CD14-positive monocyte (primary cell): ENCODE measurements at regions not wholly inside any gene's neighbourhood (a gene's known extent, or its start where the extent isn't known, plus 50 kb on each side); places are given as distances from the start of the nearest gene placed in this dataset.
"Not testable (repeated sequence)": the region's sequence is repeated elsewhere in the genome, so short reads cannot be mapped to it uniquely, and the experiment has no call there.

Source experiments
- DNase-seq, 3 donors: peaks; one replicate each; pipeline ENCODE4 v3.0.0-alpha.2; 2011 to 2022
- H2AFZ ChIP-seq: 2 replicates; pipeline ENCODE4 v1.6.0; 2012; ENCODE audit warnings: mild to moderate bottlenecking, low read depth, low read length, inconsistent platforms; ENCODE audit not compliant: insufficient read depth, poor library complexity, severe bottlenecking
- H3K27ac ChIP-seq, 2 donors: 1 replicate in 1 of 2; 2 replicates in 1 of 2; pipeline ENCODE4 v1.5.1; 2012 to 2013; ENCODE audit warnings: low read length in 2 of 2, control low read depth in 1 of 2, inconsistent platforms in 1 of 2, low read depth in 1 of 2, mild to moderate bottlenecking in 1 of 2
- H3K27me3 ChIP-seq, 2 donors: one replicate each; pipeline versions ENCODE4 v1.6.0 to v1.6.1; 2011 to 2013; ENCODE audit warnings: low read length in 2 of 2; ENCODE audit not compliant: control insufficient read depth in 2 of 2, insufficient read depth in 2 of 2
- H3K36me3 ChIP-seq, 2 donors: replicated peaks in 1 of 2; 1 replicate in 1 of 2; 2 replicates in 1 of 2; pipeline versions ENCODE4 v1.5.1 to v1.6.1; 2012 to 2013; ENCODE audit warnings: low read length in 2 of 2, control low read depth in 1 of 2, inconsistent platforms in 1 of 2, mild to moderate bottlenecking in 1 of 2; ENCODE audit not compliant: insufficient read depth in 2 of 2, control insufficient read depth in 1 of 2
- H3K4me1 ChIP-seq, 2 donors: 1 replicate in 1 of 2; 2 replicates in 1 of 2; pipeline versions ENCODE4 v1.5.1 to v1.6.1; 2012 to 2013; ENCODE audit warnings: low read length in 2 of 2, control low read depth in 1 of 2, inconsistent platforms in 1 of 2, mild to moderate bottlenecking in 1 of 2, moderate library complexity in 1 of 2; ENCODE audit not compliant: insufficient read depth in 2 of 2, control insufficient read depth in 1 of 2
- H3K4me2 ChIP-seq: replicated peaks from 2 replicates; pipeline ENCODE3; 2012; ENCODE audit warnings: low read length, moderate library complexity, mild to moderate bottlenecking; ENCODE audit not compliant: poor library complexity, severe bottlenecking; ENCODE audit errors: extremely low read depth
- H3K4me3 ChIP-seq, 3 experiments: fragments of 200-600 bp in 1 of 3; sonication (generic) in 1 of 3; replicated peaks in 1 of 3; 1 replicate in 2 of 3; 2 replicates in 1 of 3; pipeline ENCODE4 v1.5.1; 2011 to 2013; ENCODE audit warnings: low read length in 3 of 3, mild to moderate bottlenecking in 3 of 3, control low read depth in 2 of 3, low read depth in 2 of 3, inconsistent platforms in 1 of 3, moderate library complexity in 1 of 3
- H3K79me2 ChIP-seq: 2 replicates; pipeline ENCODE4 v1.6.0; 2012; ENCODE audit warnings: mild to moderate bottlenecking, control low read depth, inconsistent platforms, low read length, moderate library complexity; ENCODE audit not compliant: insufficient read depth
- H3K9ac ChIP-seq: 2 replicates; pipeline ENCODE4 v1.6.0; 2017; ENCODE audit warnings: low read length, mild to moderate bottlenecking; ENCODE audit not compliant: insufficient read depth, poor library complexity, severe bottlenecking
- H3K9me3 ChIP-seq, 2 donors: replicated peaks in 1 of 2; 1 replicate in 1 of 2; 2 replicates in 1 of 2; pipeline versions ENCODE4 v1.5.1 to v1.6.1; 2012 to 2013; ENCODE audit warnings: low read length in 2 of 2, control low read depth in 1 of 2; ENCODE audit not compliant: control insufficient read depth in 1 of 2, insufficient read depth in 1 of 2
- H4K20me1 ChIP-seq: 2 replicates; pipeline ENCODE4 v1.6.0; 2012; ENCODE audit warnings: mild to moderate bottlenecking, low read length, control low read depth, moderate library complexity; ENCODE audit not compliant: insufficient read depth
- H3K27ac Mint-ChIP-seq, 7 donors: one replicate each; pipeline ENCODE4 v1.8.0; 2020; ENCODE audit warnings: mild to moderate bottlenecking in 7 of 7, mixed read lengths in 7 of 7, moderate library complexity in 6 of 7, inconsistent platforms in 2 of 7
- H3K27me3 Mint-ChIP-seq, 3 donors: one replicate each; pipeline ENCODE4 v1.8.0; 2021 to 2022; ENCODE audit warnings: low read depth in 3 of 3, mild to moderate bottlenecking in 3 of 3, mixed read lengths in 3 of 3, moderate library complexity in 3 of 3, inconsistent platforms in 1 of 3
- H3K36me3 Mint-ChIP-seq, 2 donors: one replicate each; pipeline ENCODE4 v1.8.0; 2020; ENCODE audit warnings: mixed read lengths in 2 of 2, inconsistent platforms in 1 of 2, mild to moderate bottlenecking in 1 of 2
- H3K4me1 Mint-ChIP-seq: one replicate; pipeline ENCODE4 v1.8.0; 2020; ENCODE audit warnings: mild to moderate bottlenecking, mixed read lengths
- H3K4me3 Mint-ChIP-seq, 2 donors: one replicate each; pipeline ENCODE4 v1.8.0; 2020; ENCODE audit warnings: mild to moderate bottlenecking in 2 of 2, mixed read lengths in 2 of 2, moderate library complexity in 1 of 2
- H3K9me3 Mint-ChIP-seq, 7 donors: one replicate each; pipeline ENCODE4 v1.8.0; 2020 to 2022; ENCODE audit warnings: mixed read lengths in 7 of 7, mild to moderate bottlenecking in 6 of 7, moderate library complexity in 6 of 7, inconsistent platforms in 2 of 7
- CTCF ChIP-seq: fragments of 200-600 bp; IDR thresholded peaks from one replicate; pipeline ENCODE4 v1.8.0; 2022; ENCODE audit warnings: antibody characterized with exemption, mild to moderate bottlenecking
- WGBS: methylation state at CpG from one replicate; pipeline ENCODE4 v1.1.5; 2013; ENCODE audit warnings: missing lambda C conversion rate; ENCODE audit not compliant: insufficient coverage; 5-methylcytosine and 5-hydroxymethylcytosine counted together
- intact Hi-C, 2 donors: fragments of 100-400 bp; cut with micrococcal nuclease; formaldehyde crosslinking; loops; one replicate each; pipeline versions ENCODE4 v1.15.0 to v1.15.1; 2023

GRCh38 chr11:71129624-71130023 lies 122.8 kb downstream of the SHANK2 start:
- H4K20me1 ChIP-seq, result no peaks in the 10 kb centered on the region
- H3K27me3 Mint-ChIP-seq, result peaks cover 0 to 5% (median 2%) of the 10 kb centered on the region in 3 donors

GRCh38 chr11:71127806-71128205 lies 124.6 kb downstream of the SHANK2 start:
- Mint-ChIP-seq H3K9me3 (peaks cover 0 to 4% (median 2%) of the 10 kb centered on the region in 7 donors), H3K4me3 (no peak overlapping the region), H3K4me1 (no peaks in the 10 kb centered on the region), H3K27ac (no peak overlapping the region), H3K36me3 (no peaks in the 10 kb centered on the region), H3K27me3 (peaks cover 0 to 6% (median 0%) of the 10 kb centered on the region in 3 donors)
- Histone ChIP-seq H3K36me3 (no peaks in the 10 kb centered on the region), H4K20me1 (no peaks in the 10 kb centered on the region), H3K9ac (no peak overlapping the region), H3K4me1 (no peaks in the 10 kb centered on the region), H3K27me3 (no peaks in the 10 kb centered on the region), H3K9me3 (no peaks in the 10 kb centered on the region), H3K4me3 (no peak overlapping the region), H3K27ac (no peak overlapping the region), H3K4me2 (no peak overlapping the region), H2AFZ (no peak overlapping the region), H3K79me2 (no peaks in the 10 kb centered on the region)
- intact Hi-C loops, result no loop called here
- TF ChIP-seq CTCF, result no peak
- 93% methylated on average over 10 of the region's 11 CpGs for WGBS
- DNase-seq, result no peak

More at GRCh38 chr11:71129624-71130023, 122.8 kb downstream of the SHANK2 start:
- Histone ChIP-seq H3K79me2 (no peaks in the 10 kb centered on the region), H2AFZ (no peak overlapping the region), H3K27me3 (no peaks in the 10 kb centered on the region), H3K27ac (no peak overlapping the region), H3K4me1 (no peaks in the 10 kb centered on the region), H3K9ac (no peak overlapping the region), H3K9me3 (no peaks in the 10 kb centered on the region), H3K36me3 (no peaks in the 10 kb centered on the region), H3K4me2 (no peak overlapping the region), H3K4me3 (no peak overlapping the region)
- no peak for TF ChIP-seq CTCF
- no peaks in the 10 kb centered on the region for H3K36me3 Mint-ChIP-seq
- H3K27ac Mint-ChIP-seq, result no peak overlapping the region
- H3K9me3 Mint-ChIP-seq, result no peaks in the 10 kb centered on the region
- 87% methylated on average over 5 of the region's 5 CpGs for WGBS
- intact Hi-C loops, result no loop called here
- no peaks in the 10 kb centered on the region for H3K4me1 Mint-ChIP-seq
- no peak overlapping the region for H3K4me3 Mint-ChIP-seq
- no peak for DNase-seq

- DNase-seq, H3K4me2 ChIP-seq, H3K4me1 Mint-ChIP-seq, H3K36me3 Mint-ChIP-seq, H3K79me2 ChIP-seq, H3K9me3 ChIP-seq, intact Hi-C loops, H3K36me3 ChIP-seq, H3K27ac ChIP-seq, H3K9me3 Mint-ChIP-seq, H3K4me3 ChIP-seq, H2AFZ ChIP-seq, H3K9ac ChIP-seq, H3K27me3 Mint-ChIP-seq, H3K4me1 ChIP-seq, H3K4me3 Mint-ChIP-seq, H4K20me1 ChIP-seq, H3K27ac Mint-ChIP-seq, H3K27me3 ChIP-seq: not testable (repeated sequence)
- WGBS, result no CpG with 5 or more reads among the region's 5 CpGs
These were observed 126.0 kb downstream of the SHANK2 start for GRCh38 chr11:71126401-71126800.
